ENCODE measurements at regions not wholly inside any gene's neighbourhood (a gene's known extent, or its start where the extent isn't known, plus 50 kb on each side); places are given as distances from the start of the nearest gene placed in this dataset.

DNA sequence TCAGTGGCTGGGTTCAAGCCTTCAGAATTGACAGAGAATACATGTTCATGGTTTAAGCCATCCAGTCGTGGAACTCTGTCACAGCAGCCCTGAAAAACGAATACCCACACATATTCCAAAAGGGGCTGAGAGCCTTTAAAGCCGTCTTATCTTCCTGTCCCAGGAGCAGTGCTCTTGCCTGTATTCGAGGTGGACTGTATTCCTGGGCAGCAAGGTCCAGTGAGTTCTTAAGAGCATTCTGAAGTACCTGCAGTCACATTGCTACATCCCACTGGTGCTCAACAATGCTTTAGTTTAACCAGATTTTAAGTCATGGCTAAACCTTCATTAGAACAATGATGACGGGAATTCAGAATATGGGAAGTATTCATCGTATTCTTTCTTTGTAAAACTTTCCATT is 380.7 kb upstream of the KLF4 start:
- TF ChIP-seq, protein P1, sequence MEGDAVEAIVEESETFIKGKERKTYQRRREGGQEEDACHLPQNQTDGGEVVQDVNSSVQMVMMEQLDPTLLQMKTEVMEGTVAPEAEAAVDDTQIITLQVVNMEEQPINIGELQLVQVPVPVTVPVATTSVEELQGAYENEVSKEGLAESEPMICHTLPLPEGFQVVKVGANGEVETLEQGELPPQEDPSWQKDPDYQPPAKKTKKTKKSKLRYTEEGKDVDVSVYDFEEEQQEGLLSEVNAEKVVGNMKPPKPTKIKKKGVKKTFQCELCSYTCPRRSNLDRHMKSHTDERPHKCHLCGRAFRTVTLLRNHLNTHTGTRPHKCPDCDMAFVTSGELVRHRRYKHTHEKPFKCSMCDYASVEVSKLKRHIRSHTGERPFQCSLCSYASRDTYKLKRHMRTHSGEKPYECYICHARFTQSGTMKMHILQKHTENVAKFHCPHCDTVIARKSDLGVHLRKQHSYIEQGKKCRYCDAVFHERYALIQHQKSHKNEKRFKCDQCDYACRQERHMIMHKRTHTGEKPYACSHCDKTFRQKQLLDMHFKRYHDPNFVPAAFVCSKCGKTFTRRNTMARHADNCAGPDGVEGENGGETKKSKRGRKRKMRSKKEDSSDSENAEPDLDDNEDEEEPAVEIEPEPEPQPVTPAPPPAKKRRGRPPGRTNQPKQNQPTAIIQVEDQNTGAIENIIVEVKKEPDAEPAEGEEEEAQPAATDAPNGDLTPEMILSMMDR (IDR thresholded peaks at IDR 0.05; ENCODE audit: low read depth, low read length), result no peak
- no peak for TF ChIP-seq POLR2A (IDR thresholded peaks at IDR 0.05; ENCODE audit: extremely low read depth, insufficient read length)
- TF ChIP-seq MYC (IDR thresholded peaks at IDR 0.05; ENCODE audit: low read depth, low read length), result no peak
